OCI-M1 (cell line): ENCODE measurements at regions not wholly inside any gene's neighbourhood (a gene's known extent, or its start where the extent isn't known, plus 50 kb on each side); places are given as distances from the start of the nearest gene placed in this dataset.

Source experiments
- DNase-seq: peaks from one replicate; lab custom pipeline; 2025; lab: John Stamatoyannopoulos, UW

GRCh38 chr11:115722711-115723110 is 218.5 kb upstream of the CADM1 start:
- no peak for DNase-seq

- DNase-seq: no peak
Observed at GRCh38 chr11:115721296-115721995, 217.2 kb upstream of the CADM1 start.

DNA sequence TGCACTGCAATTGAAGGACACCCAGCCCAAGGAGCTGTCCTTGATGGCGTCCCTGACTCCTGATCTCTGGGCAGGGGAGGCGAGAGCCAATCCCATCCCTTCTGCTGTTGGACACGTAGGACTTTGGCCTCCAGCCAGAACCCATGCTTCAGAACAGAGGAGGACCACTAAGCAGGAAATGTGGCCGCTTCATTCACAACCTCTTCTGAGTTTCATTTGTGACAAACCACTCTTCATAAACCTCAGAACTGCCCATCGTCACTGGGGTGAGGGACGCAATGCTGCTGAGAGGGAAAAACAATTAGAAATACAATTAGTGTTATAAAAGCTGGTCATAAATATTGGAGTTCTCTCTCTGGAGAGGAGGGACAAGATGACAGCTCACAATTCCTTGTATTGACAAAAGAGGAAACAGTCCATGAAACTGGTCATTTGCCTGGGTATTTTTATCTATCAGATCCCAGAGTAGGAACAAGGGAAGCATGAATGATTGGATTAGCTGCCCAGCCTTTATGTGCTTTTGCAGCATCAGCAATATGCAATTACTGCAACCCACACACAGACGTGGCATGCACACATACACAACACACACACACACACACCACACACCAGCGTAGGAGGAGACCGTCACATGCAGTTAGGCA is 216.5 kb upstream of the CADM1 start:
- no peak for DNase-seq

DNA sequence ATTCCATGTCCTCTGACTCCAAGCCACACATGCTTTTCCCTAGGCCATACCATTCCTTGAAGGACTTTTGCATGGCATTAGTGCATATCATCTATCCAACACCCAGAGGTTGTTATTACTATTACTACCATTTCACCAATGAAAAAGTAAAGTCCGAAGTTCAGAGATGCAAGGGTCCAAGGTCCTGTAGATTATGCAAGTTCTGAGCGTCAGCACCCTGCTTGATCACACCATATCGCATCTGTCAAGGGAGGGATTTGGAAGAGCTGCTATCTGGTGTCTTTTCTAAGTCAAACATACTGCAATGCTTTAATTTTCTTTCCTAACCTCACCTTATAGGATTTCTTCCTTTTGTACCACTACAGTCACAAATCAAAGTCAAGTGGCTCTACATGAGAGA is 214.7 kb upstream of the CADM1 start:
- DNase-seq: no peak

- DNase-seq: no peak
Observed at GRCh38 chr11:115718106-115718505, 213.9 kb upstream of the CADM1 start.

- no peak for DNase-seq
Observed at GRCh38 chr11:115716601-115717529, 212.7 kb upstream of the CADM1 start.

DNA sequence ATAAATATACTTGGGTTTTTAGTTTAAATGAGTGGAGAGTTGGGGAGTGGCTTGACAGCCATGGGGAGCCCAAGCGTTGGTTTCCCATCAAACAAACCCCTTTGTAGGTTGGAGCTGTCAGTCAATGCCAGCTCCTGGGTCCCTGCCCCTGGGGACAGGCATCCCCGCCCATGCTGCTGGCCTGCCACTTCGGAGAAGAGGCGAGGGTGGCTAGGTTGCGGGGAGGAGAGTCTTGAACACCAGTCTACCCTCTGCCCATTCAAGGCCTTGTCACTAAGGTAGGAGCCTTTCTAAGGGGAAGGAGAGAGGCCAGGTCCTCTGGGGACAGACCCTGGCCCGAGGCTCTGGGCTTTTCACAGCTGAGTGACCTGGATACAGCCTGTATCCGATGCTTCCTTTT is 211.9 kb upstream of the CADM1 start:
- DNase-seq: no peak

- DNase-seq: no peak
Observed at GRCh38 chr11:115715251-115715770, 211.1 kb upstream of the CADM1 start.

GRCh38 chr11:115712296-115712695 is 208.1 kb upstream of the CADM1 start:
- no peak for DNase-seq

DNA sequence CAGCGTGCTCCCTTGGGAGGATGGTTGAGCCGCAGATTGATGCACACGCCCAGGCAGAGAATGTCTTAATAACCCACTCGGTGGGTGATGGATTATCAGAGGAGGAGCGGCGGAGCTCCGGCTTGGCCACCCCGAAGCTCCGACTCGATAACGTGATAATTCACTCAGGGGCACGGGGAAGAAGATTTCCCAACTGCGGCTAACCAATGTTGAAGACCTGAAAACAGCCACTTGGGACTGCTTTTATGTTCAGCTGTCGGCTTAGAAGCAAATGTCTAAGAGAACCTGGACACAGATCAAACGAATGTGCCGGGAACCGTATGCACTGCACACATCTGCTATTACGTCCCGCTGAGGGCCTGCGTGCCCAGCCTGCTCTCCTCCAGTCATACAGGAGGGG is 206.8 kb upstream of the CADM1 start:
- DNase-seq: no peak

DNA sequence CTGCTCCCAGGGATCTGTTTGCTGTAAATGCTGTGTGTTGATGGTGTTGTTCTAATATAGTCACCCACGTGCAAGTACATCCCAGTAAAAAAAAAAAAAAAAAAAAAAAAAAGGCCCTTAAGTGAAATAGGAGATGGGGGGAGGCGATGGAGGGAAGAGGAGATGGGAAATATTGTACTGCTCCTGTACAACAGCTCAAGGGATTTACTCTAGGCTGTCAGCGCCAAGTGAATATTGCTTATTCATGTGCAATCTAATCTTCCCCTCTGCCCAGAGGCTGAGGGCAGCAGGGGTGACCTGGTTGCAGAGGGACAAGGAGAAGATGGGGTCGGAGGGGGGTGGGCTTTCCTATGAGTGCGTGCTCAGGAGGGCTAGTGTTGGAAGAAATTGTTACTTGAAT is 206.2 kb upstream of the CADM1 start:
- DNase-seq: no peak

GRCh38 chr11:115709297-115709696 is 205.1 kb upstream of the CADM1 start:
- DNase-seq: peak; percentile 72

DNA sequence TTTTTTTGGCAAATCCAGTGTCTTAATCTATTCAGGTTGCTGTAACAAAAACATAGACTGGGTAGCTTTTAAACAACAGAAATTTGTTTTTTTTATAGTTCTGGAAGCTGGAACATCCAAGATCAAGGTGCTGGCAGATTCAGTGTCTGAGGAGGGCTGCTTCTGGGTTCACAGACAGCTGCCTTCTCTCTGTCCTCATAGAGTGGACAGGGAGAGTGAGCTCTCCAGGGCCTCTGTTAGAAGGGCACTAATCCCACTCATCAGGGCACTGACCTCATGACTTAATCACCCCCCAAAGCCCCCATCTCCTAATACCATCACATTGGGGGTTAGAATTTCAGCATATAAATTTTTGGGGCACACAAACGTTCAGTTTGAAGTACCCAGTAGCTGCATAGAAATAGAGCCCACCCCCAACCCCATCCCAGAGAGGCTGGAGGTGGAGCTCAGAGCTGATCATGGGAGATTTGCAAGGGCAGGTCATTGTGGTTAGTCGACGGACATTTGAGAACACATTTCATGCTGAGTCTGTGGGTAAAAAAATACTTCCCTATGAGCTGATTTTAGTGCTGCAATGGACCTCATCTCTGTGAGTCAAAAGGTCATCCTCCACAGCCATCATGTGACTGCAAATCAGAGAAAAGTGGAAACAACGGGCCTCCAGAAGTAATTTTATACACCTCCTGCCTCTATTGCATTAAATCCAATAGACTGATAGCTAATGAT is 203.1 kb upstream of the CADM1 start:
- peak; percentile 49 for DNase-seq

- DNase-seq: no peak
Observed at GRCh38 chr11:115706626-115707135, 202.5 kb upstream of the CADM1 start.

GRCh38 chr11:115705200-115705599 is 201.0 kb upstream of the CADM1 start:
- no peak for DNase-seq

GRCh38 chr11:115700981-115701875 is 197.0 kb upstream of the CADM1 start:
- DNase-seq: no peak

DNA sequence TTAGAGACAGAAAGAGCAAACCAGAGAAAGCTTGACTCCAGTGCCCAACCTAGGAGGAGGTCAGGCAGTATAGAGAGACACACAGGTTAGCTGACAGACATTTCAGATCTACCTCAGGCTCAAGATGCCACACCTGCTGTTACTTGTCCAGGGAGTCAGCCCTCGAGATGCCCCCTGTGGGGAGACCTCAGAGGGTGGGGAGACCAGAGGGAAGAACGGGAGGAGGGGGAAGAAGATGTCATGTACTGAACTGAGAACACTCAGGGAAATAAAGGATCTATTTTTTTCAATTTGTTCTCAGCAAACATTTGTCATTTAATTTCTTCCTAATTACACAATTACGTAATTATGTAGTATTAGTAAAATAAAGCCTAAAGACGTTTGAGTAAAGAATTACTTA is 196.3 kb upstream of the CADM1 start:
- no peak for DNase-seq

- DNase-seq: no peak
Observed at GRCh38 chr11:115699733-115700132, 195.5 kb upstream of the CADM1 start.

DNA sequence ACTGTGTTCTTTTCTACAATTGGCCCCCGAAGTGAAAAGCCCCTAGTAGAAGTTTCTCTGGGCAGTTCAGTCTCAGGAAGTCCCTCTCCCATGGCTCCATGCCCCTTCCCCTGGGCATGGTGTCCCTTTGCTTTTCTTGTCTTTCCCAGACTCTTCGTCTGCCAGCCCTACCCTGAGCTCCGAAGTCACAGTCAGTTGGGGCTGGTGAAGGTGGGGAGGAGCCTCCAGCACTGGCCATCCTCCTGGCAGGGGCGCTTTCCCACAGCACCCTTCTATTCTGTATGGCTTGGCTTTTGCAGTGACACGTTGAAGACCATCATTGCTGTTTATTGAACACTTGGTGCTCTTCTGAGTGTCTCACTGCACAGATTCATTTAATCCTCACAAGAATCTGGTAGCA is 195.1 kb upstream of the CADM1 start:
- no peak for DNase-seq

- no peak for DNase-seq
Observed at GRCh38 chr11:115698243-115698642, 194.0 kb upstream of the CADM1 start.

DNA sequence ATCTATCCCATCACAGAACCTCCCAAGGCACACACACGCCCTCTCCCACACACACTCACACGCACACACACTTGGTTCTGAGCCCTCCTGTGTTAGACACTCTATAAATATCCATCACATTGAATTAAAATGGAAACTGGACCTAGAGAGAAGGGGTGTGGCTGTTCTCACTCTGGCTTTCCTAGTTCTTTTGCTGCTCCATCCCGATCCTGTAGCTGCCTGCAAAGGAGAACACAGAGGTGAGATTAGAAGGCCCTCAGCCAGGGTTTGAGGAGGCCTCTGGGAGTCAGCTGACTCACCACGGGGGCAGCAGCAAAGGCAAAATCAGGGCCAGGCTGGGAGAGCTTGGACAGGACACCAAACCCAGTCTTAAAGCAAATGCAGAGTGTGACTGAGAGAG is 192.3 kb upstream of the CADM1 start:
- no peak for DNase-seq
